Breast epithelium (tissue), 3 donors: ENCODE measurements at regions not wholly inside any gene's neighbourhood (a gene's known extent, or its start where the extent isn't known, plus 50 kb on each side); places are given as distances from the start of the nearest gene placed in this dataset.

Experiments used
- POLR2AphosphoS5 ChIP-seq, 3 donors: sonication (generic); formaldehyde crosslinking; IDR thresholded peaks; one replicate each; pipeline ENCODE4 v1.6.1; 2017; ENCODE audit warnings: antibody characterized with exemption in 3 of 3
- TF ChIP-seq, protein P1 (sequence below), 3 donors: fragments of 450-650 bp; IDR thresholded peaks; one replicate each; pipeline ENCODE4 v1.5.1; 2016 to 2017; ENCODE audit warnings: antibody characterized with exemption in 3 of 3, mild to moderate bottlenecking in 3 of 3, moderate library complexity in 3 of 3

DNA sequence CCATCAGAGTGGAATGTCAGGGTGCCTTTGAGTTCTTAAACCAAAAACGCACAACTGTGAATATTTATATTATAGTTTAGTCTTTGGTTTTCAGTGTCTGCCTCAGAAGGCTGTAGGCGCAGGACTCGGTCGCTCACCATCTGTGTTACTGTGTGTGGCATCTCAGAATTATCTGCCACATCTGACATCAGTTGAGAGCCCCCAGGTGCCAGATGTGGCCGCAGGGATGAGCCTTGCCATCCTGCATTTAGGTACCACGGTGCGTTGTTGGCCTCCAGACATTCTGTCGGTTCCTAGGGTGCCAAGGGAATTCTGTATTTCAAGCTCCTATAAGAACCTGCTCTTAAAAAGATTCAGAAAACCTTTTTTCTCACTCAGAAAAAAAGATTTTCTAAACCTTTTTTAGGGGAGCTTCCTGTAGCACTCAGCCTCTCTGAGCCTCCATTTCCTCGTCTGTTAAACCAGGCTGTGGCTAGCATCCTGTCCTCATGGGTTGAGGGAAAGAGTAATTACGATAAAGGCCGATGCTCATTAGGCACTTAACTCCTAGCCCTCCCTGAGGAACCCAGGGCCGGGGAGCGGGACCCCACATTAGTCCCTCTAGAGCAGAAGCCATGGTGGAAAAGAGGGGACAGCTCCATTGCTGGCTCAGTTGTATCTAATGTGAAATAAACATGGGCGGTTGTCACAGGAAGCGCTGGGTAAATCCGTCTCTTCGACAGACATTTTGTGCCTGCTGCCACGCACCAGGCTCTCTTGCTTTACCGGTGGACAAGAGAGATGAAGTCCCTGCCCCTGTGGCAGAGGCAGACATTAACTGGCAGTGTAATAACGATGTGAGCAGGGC is 70.2 kb upstream of the MORC3 start:
- TF ChIP-seq, protein P1, sequence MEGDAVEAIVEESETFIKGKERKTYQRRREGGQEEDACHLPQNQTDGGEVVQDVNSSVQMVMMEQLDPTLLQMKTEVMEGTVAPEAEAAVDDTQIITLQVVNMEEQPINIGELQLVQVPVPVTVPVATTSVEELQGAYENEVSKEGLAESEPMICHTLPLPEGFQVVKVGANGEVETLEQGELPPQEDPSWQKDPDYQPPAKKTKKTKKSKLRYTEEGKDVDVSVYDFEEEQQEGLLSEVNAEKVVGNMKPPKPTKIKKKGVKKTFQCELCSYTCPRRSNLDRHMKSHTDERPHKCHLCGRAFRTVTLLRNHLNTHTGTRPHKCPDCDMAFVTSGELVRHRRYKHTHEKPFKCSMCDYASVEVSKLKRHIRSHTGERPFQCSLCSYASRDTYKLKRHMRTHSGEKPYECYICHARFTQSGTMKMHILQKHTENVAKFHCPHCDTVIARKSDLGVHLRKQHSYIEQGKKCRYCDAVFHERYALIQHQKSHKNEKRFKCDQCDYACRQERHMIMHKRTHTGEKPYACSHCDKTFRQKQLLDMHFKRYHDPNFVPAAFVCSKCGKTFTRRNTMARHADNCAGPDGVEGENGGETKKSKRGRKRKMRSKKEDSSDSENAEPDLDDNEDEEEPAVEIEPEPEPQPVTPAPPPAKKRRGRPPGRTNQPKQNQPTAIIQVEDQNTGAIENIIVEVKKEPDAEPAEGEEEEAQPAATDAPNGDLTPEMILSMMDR (IDR thresholded peaks at IDR 0.05), result no peak
- no peak for TF ChIP-seq POLR2AphosphoS5 (IDR thresholded peaks at IDR 0.05)
